NCI-H2196 (cell line): ENCODE measurements at regions not wholly inside any gene's neighbourhood (a gene's known extent, or its start where the extent isn't known, plus 50 kb on each side); places are given as distances from the start of the nearest gene placed in this dataset.

ENCODE experiments used
- DNase-seq: peaks from one replicate; lab custom pipeline; 2025; ENCODE audit not compliant: unreplicated experiment; lab: John Stamatoyannopoulos, UW

DNA sequence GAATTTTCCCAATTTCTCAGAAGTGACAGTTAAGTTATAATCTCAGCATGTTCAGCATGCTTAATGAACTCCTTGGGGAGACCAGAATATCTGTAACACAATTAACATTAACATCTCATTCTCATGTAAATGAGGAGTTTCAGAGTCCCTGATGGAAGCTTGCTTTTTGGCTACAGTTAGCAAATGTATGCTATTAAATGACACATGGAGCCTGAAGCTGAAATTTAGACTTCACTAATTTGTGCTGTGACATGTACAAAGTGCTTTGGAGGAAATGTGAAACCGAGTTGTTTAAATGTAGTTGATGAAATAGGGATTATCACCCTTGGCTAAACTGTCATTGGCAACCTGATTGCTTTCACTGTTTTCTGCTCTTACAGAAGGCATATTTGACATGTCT, 2265.1 kb upstream of the PCDH20 start:
- no peak for DNase-seq

GRCh38 chr13:63671296-63671695, 2255.6 kb upstream of the PCDH20 start:
- no peak for DNase-seq

DNA sequence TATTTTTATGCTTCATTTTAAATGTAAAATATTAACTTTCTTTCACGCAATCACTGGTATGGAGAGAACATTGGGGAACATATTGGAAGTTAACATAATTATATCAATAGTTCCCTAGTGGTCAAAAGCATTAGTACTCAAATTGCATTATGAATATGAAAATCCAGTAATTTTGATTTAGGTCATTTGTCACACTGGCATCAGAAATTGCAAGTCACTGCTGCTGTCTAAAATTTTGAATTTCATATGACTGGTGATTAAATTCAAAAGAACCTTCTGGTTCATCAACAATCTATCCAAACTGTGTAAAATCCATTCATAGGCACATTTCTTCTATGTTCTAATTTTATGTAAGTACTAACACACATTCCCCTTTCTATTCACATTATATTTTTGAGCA, 2235.7 kb upstream of the PCDH20 start:
- DNase-seq: no peak

DNA sequence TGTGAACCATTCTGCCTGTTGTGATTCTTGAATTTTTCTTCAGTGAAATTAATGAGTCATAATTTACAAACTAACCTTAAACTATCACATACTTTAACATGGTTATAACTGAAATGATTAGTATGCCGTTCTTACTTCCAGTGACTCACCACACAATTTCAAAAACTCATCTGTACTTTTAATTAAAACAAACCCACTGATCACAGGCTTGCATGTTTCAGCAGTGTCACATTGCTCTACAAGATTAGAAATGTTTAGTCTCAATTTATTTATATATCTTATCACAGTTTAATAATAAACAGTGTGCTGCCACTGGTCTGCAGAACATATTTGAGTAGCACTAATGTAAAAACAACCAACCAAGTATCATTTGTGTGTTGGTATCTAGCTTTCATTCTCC, 2227.9 kb upstream of the PCDH20 start:
- DNase-seq: no peak

DNA sequence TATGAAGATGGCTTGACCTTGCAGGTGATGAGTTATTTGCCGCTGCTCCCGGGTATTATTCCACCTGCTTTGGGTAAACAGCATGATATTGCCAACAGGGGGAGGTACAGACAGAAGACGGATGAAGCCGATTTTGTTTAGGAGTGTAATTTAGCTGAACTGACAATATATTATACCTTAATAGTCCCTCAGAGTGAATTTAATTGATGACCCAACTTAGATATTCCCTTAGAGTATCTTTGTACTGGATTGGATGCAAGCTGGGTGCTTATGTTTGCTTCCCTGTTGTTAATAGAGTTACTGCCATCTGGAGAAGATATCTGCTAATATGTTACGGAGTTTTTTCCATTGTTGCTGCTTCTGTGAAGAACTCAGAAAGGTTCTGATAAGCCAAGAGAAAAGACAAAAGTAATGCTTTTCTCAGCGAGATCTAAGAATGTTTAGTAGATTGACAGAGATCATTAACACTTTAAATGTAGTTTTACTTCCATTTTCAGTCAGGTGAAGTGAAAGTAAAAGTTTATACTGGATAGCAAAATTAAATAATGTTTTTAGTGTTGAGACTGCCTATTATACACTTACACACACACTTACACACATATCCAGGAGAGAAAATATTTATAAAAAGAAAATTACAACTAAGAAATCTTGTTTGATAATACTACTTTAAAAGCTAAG, 2220.8 kb upstream of the PCDH20 start:
- no peak for DNase-seq

GRCh38 chr13:63632321-63632720, 2216.7 kb upstream of the PCDH20 start:
- no peak for DNase-seq

DNA sequence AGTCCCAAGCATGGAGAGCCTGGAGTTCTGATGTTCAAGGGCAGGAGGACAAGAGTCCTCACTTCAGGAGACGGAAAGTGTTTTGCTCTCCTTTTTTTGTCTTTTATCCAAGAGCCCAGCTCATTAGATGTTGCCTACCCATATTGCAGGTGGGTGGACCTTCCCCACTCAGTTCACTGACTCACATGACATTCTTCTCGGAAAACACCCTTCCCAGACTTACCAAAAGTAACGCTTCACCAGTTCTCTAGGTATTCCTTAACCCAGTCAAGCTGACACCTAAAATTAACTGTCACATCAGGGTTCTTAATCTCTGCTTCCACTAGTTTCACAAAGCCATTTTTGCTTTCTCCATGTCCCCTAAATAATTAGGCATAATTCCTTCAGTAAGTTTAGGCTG, 2215.4 kb upstream of the PCDH20 start:
- DNase-seq: no peak

DNA sequence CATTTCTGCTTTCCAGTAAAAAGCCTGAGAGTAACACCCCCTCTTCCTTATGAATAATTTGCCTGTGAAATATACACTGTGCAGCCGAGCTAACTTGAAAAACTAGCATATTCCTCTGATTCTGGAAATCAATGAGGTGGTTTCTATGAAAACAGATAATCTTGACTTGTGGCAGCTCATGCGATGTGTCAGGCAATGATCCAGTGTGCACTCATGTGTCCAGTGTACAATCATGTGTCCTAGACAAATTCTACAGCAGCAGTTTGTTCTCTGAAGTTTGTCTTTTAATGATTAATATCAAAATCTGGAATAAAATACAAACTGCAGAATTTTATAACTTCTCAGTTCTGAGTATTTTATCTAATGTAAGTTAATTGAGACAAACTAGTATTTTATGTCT, 2213.9 kb upstream of the PCDH20 start:
- no peak for DNase-seq

DNA sequence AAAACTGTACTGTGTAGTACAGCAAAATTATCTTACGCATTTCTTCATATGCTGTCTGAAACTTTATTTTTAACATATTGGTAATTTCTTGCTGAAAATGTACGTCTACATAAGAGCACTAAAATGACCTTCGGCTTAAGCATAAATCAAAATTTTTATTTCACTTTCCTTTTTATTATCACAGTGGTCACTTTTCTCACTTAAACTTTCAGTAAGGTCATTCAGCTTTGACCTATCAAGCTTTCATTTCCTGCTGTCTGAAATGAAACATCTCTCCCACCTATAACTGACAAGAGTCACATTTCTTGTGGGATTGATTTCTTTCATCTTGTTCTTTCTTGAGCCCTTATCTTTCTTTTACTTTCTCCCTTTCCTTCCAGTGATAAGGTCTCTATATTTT, 2212.7 kb upstream of the PCDH20 start:
- DNase-seq: no peak

GRCh38 chr13:63625869-63626268, 2210.2 kb upstream of the PCDH20 start:
- DNase-seq: no peak

DNA sequence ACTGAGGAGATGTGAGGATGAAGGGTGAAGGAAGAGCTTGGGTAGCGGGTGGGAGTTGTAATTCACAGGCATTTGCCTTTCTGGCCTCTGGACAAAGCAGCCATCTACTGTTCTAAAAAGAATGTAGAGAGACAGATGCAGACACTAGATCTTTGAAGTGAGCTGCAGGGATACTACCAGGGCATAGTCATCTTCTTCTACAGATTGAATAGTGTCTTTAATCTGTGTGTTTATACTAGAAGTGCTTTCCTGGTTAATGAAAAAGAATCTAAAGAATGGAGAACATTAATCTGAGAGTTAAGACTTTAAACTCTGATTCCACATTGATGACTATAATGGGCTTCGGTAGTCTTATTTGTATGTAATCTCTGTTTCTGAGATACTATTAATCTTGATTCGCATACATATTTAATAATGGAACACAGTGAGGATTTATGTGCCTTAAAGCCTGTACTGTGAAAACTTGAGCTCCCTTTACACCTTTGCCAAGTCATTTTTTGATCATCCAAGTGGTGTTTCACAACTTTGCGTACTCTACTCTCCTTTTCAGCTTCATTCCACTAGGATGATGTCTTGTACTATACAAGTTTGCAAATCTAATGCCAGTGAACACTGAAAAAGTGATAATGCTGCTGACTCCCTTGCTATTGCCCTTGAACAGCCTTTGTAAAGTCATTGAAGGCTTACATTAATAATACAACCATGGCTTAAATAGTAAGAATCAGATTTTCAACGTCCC, 2199.4 kb upstream of the PCDH20 start:
- DNase-seq: no peak

DNA sequence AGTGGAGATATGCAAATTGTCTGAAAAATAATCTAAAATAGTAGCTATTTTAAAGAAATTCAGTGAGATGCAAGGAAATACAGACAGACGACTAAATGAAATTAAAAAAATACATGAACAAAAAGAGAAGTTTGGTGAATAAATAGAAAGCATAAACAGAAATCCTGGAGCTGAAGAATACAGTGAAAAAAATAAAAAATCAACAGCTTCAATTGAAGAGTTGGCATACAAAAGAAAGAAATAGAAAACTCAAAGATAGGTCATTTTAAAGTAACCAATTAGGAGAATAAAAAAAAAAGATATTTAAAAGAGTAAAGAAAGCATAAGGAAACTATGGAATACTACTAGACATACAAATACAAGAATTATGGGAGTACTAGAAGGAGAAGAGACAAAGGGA, 2191.5 kb upstream of the PCDH20 start:
- DNase-seq: no peak

DNA sequence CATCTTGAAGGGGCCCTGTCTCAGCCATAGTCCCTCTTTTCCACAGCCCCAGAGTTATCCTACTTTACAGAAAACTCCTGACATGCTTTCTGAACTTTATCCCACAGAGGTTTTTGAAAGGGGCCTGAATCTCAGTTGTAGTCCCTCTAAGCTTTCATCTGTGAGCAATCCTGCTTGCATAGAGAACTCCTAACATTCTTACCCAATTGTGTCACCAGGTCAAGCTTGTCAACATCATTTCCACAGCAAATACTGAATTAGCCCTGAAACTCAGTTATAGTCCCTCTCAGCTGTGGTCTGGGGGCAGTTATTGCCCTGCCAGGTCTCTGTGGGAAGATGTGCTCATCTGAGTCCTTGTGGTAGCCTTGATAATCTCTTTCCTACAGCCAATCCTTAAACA, 2190.3 kb upstream of the PCDH20 start:
- no peak for DNase-seq

DNA sequence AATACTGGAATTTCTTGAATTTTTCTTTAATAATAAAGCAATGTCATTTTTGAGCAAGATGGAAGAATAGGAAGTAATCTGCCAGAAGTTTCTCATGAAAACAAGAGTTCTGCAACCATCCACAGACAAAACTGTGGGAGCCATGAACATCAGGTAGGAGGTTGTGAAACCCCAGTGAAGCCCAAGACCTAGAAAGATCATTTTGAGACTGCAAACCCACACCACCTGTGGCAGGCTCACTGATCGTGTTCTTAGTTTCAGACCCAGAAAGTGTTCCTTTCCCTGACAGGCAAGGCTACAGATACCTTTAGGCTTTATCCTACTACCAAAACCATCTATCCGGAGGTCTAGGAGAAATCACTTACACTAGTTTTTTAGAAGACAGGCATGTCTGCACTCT, 2189.8 kb upstream of the PCDH20 start:
- DNase-seq: no peak

GRCh38 chr13:63595811-63596210, 2180.2 kb upstream of the PCDH20 start:
- DNase-seq: no peak

DNA sequence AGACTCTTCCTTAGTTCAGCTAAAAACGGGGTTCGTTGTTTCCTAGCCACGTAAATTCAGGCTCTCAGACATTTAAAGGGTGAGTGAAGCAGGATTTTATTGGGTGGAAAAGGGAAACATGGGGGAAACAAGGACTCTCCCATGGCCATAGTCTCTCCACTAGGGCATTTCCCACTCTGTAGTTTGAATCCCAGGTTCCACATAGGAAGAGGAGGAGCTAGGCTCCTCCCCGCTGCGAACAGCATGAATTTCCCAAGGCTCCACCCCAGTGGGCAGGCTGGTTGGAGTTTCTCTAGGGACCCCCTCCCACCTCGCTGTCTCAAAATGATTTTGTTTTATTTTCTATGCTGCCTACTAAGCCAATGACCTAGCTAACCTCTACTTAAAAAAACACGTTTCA, 2170.8 kb upstream of the PCDH20 start:
- DNase-seq: no peak

GRCh38 chr13:63578796-63579195, 2163.1 kb upstream of the PCDH20 start:
- no peak for DNase-seq

DNA sequence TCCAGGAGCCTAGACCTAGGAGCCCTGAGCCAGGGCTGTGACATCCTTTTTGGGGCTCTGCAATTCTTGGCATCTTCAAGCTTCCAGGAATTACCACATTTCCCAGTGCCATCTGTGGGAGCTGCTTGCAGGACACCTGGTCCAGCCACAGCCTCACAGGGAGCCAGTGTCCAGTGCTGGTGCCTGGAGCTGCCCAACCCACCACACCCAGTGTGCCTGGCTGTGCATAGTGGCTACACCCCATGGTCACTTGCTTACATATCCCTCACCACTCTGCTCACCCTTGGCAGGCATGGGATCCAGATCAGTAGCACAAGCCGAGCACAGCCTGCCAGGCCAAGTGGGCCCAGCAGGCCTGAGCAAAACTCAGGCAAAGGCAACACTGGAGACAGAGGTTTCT, 2151.4 kb upstream of the PCDH20 start:
- no peak for DNase-seq

GRCh38 chr13:63554157-63554556, 2138.5 kb upstream of the PCDH20 start:
- DNase-seq: no peak

DNA sequence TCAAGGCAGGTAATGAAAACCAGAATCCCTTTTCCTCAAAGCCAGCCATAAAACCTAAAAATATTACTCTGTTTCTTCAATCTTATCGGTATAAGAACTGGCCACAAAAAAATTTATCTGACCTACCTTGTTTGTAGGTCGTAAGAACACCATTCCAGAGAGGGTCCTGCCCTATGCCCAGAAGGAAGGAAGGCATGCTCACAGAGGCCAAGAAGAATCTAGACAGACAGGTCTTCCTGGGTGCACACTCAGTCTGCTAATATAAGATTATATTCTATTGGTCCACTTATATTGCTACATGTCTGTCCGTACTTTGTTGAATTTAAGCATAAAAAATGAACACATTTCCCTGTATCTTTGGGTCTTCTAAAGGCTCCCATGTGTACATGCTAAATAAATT, 2136.1 kb upstream of the PCDH20 start:
- DNase-seq: no peak

DNA sequence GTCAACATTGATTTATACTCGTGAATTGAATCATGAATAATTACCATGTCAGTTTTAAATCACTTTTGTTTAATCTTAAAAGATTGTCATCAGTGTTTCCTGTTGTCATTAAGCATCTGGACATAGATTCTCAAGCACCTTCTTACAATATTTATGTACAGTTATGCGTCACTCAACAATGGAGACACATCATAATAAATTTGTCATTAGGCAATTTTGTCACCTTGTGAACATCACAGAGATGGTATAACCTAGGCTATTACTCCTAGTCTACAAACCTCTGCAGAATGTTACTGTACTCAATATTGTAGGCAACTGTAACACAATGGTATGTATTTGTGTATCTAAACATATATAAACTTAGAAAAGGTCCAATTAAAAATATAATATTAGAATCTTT, 2130.9 kb upstream of the PCDH20 start:
- DNase-seq: no peak

DNA sequence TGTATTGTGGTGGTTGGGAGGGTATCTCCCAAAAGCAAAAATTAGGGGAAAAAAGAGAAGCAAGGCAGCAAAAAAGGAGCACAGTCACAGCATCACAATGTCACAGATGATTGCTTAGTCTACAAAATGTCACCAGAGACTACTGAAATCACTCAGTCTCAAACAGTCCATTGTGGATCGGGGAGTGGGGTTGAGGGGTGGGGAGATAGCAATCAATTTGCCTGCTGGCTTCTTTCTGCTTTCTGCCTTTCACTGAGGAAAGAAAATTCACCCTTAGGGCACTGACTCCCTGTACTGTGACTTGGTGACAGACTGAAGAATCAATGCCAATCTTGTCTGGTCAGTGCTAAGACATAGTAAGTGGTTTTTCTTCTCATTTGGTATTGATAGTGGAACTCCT, 2127.1 kb upstream of the PCDH20 start:
- no peak for DNase-seq

GRCh38 chr13:63541336-63541735, 2125.7 kb upstream of the PCDH20 start:
- DNase-seq: no peak
